ENCODE measurements at regions not wholly inside any gene's neighbourhood (a gene's known extent, or its start where the extent isn't known, plus 50 kb on each side); places are given as distances from the start of the nearest gene placed in this dataset.
A peak's percentile ranks its signal among the peaks of the same experiment; 100 is the strongest.
"Not testable (repeated sequence)": the region's sequence is repeated elsewhere in the genome, so short reads cannot be mapped to it uniquely, and the experiment has no call there.

- in situ Hi-C loops (cut with HindIII; ENCODE audit: low pct_ligation_motif_present, low sequenced_read_pairs); H3K27ac ChIP-seq; H3K36me3 ChIP-seq (replicated peaks); H3K27me3 ChIP-seq (replicated peaks); DNase-seq: not testable (repeated sequence)
- H3K4me3 ChIP-seq (ENCODE audit: low read depth, low read length) = peak overlapping the region; percentile 53
Observed at GRCh38 chr2:87075054-87075790, 53.6 kb upstream of the PLGLB1 start.

- in situ Hi-C loops (cut with HindIII; ENCODE audit: low pct_ligation_motif_present, low sequenced_read_pairs); H3K27me3 ChIP-seq (replicated peaks); H3K36me3 ChIP-seq (replicated peaks): not testable (repeated sequence)
- Histone ChIP-seq H3K4me3 (ENCODE audit: low read depth, low read length) (peak overlapping the region; percentile 53), H3K27ac (peak overlapping the region; percentile 63)
- peak; percentile 60 for DNase-seq
Observed at GRCh38 chr2:87075791-87076252, 54.2 kb upstream of the PLGLB1 start.

GRCh38 chr2:87076253-87077123, 54.8 kb upstream of the PLGLB1 start:
- peak overlapping the region; percentile 63 for H3K4me3 ChIP-seq (ENCODE audit: low read depth, low read length)
- H3K36me3 ChIP-seq (replicated peaks); H3K27me3 ChIP-seq (replicated peaks); in situ Hi-C loops (cut with HindIII; ENCODE audit: low pct_ligation_motif_present, low sequenced_read_pairs): not testable (repeated sequence)
- peak; percentile 94 for DNase-seq
- H3K27ac ChIP-seq = peak overlapping the region; percentile 83

GRCh38 chr2:87077124-87077446, 55.4 kb upstream of the PLGLB1 start:
- DNase-seq; H3K36me3 ChIP-seq (replicated peaks); in situ Hi-C loops (cut with HindIII; ENCODE audit: low pct_ligation_motif_present, low sequenced_read_pairs); H3K27me3 ChIP-seq (replicated peaks): not testable (repeated sequence)
- Histone ChIP-seq H3K27ac (peak overlapping the region; percentile 83), H3K4me3 (ENCODE audit: low read depth, low read length) (peak overlapping the region; percentile 63)

GRCh38 chr2:87081727-87082126, 60.1 kb upstream of the PLGLB1 start:
- in situ Hi-C loops (cut with HindIII; ENCODE audit: low pct_ligation_motif_present, low sequenced_read_pairs); H3K4me3 ChIP-seq (ENCODE audit: low read depth, low read length); H3K27ac ChIP-seq; DNase-seq; H3K36me3 ChIP-seq (replicated peaks); H3K27me3 ChIP-seq (replicated peaks): not testable (repeated sequence)

GRCh38 chr2:87088079-87088478, 66.4 kb upstream of the PLGLB1 start:
- H3K36me3 ChIP-seq (replicated peaks); in situ Hi-C loops (cut with HindIII; ENCODE audit: low pct_ligation_motif_present, low sequenced_read_pairs); H3K27me3 ChIP-seq (replicated peaks); H3K27ac ChIP-seq; DNase-seq; H3K4me3 ChIP-seq (ENCODE audit: low read depth, low read length): not testable (repeated sequence)

- in situ Hi-C loops (cut with HindIII; ENCODE audit: low pct_ligation_motif_present, low sequenced_read_pairs); H3K4me3 ChIP-seq (ENCODE audit: low read depth, low read length); H3K27me3 ChIP-seq (replicated peaks); DNase-seq; H3K36me3 ChIP-seq (replicated peaks); H3K27ac ChIP-seq: not testable (repeated sequence)
Observed at GRCh38 chr2:87089401-87089800, 67.8 kb upstream of the PLGLB1 start.

GRCh38 chr2:87093252-87093651, 71.6 kb upstream of the PLGLB1 start:
- H3K4me3 ChIP-seq (ENCODE audit: low read depth, low read length); DNase-seq; H3K27me3 ChIP-seq (replicated peaks); H3K36me3 ChIP-seq (replicated peaks); in situ Hi-C loops (cut with HindIII; ENCODE audit: low pct_ligation_motif_present, low sequenced_read_pairs); H3K27ac ChIP-seq: not testable (repeated sequence)

GRCh38 chr2:87093937-87094529, 72.4 kb upstream of the PLGLB1 start:
- in situ Hi-C loops (cut with HindIII; ENCODE audit: low pct_ligation_motif_present, low sequenced_read_pairs); H3K27me3 ChIP-seq (replicated peaks); H3K4me3 ChIP-seq (ENCODE audit: low read depth, low read length); DNase-seq; H3K27ac ChIP-seq; H3K36me3 ChIP-seq (replicated peaks): not testable (repeated sequence)

- H3K27me3 ChIP-seq (replicated peaks); H3K4me3 ChIP-seq (ENCODE audit: low read depth, low read length); H3K27ac ChIP-seq; DNase-seq; in situ Hi-C loops (cut with HindIII; ENCODE audit: low pct_ligation_motif_present, low sequenced_read_pairs); H3K36me3 ChIP-seq (replicated peaks): not testable (repeated sequence)
Observed at GRCh38 chr2:87095804-87096203, 74.2 kb upstream of the PLGLB1 start.

- H3K27ac ChIP-seq; H3K27me3 ChIP-seq (replicated peaks); in situ Hi-C loops (cut with HindIII; ENCODE audit: low pct_ligation_motif_present, low sequenced_read_pairs); DNase-seq; H3K4me3 ChIP-seq (ENCODE audit: low read depth, low read length); H3K36me3 ChIP-seq (replicated peaks): not testable (repeated sequence)
Observed at GRCh38 chr2:87128761-87129553, 107.3 kb upstream of the PLGLB1 start.

GRCh38 chr2:87132577-87132976, 110.9 kb upstream of the PLGLB1 start:
- DNase-seq; in situ Hi-C loops (cut with HindIII; ENCODE audit: low pct_ligation_motif_present, low sequenced_read_pairs); H3K4me3 ChIP-seq (ENCODE audit: low read depth, low read length); H3K36me3 ChIP-seq (replicated peaks); H3K27me3 ChIP-seq (replicated peaks); H3K27ac ChIP-seq: not testable (repeated sequence)

- H3K27me3 ChIP-seq (replicated peaks); H3K36me3 ChIP-seq (replicated peaks); H3K27ac ChIP-seq; in situ Hi-C loops (cut with HindIII; ENCODE audit: low pct_ligation_motif_present, low sequenced_read_pairs); DNase-seq; H3K4me3 ChIP-seq (ENCODE audit: low read depth, low read length): not testable (repeated sequence)
Observed at GRCh38 chr2:87151835-87152493, 130.3 kb upstream of the PLGLB1 start.
